Fibroblast of pulmonary artery (primary cell): ENCODE measurements at regions not wholly inside any gene's neighbourhood (a gene's known extent, or its start where the extent isn't known, plus 50 kb on each side); places are given as distances from the start of the nearest gene placed in this dataset.

Source experiments
- DNase-seq: peaks from one replicate; pipeline ENCODE4 v3.0.0-alpha.2; 2010; ENCODE audit warnings: low read depth
- H3K4me3 ChIP-seq: replicated peaks from 2 replicates; pipeline ENCODE4 v1.5.1; 2011; ENCODE audit warnings: low read depth, mild to moderate bottlenecking, control low read depth, low read length, moderate library complexity
- CTCF ChIP-seq: IDR thresholded peaks from 2 replicates; pipeline ENCODE4 v1.5.1; 2011; ENCODE audit warnings: mild to moderate bottlenecking, control low read depth, low read length, inconsistent platforms; ENCODE audit errors: missing control alignments

- no peak overlapping the region for H3K4me3 ChIP-seq
- no peak for TF ChIP-seq CTCF
- no peak for DNase-seq
Observed at GRCh38 chr15:93203036-93203435, 114.0 kb upstream of the RGMA start.

- no peak for DNase-seq
- no peak overlapping the region for H3K4me3 ChIP-seq
- no peak for TF ChIP-seq CTCF
Observed at GRCh38 chr15:93202405-93202804, 113.4 kb upstream of the RGMA start.

GRCh38 chr15:93201940-93202339 is 112.9 kb upstream of the RGMA start:
- no peak for TF ChIP-seq CTCF
- H3K4me3 ChIP-seq: no peak overlapping the region
- no peak for DNase-seq

GRCh38 chr15:93200837-93201226 is 111.8 kb upstream of the RGMA start:
- no peak for DNase-seq

GRCh38 chr15:93200081-93200836 is 111.2 kb upstream of the RGMA start:
- DNase-seq: no peak
- H3K4me3 ChIP-seq: no peak overlapping the region
- TF ChIP-seq CTCF: no peak

More at GRCh38 chr15:93200837-93201226, 111.8 kb upstream of the RGMA start:
- no peak overlapping the region for H3K4me3 ChIP-seq
- no peak for TF ChIP-seq CTCF

GRCh38 chr15:93196135-93196670 is 107.2 kb upstream of the RGMA start:
- no peak for TF ChIP-seq CTCF
- no peak for DNase-seq
- H3K4me3 ChIP-seq: no peak overlapping the region

GRCh38 chr15:93195109-93195508 is 106.1 kb upstream of the RGMA start:
- H3K4me3 ChIP-seq: no peak overlapping the region
- TF ChIP-seq CTCF: no peak
- DNase-seq: no peak
